ENCODE measurements at regions not wholly inside any gene's neighbourhood (a gene's known extent, or its start where the extent isn't known, plus 50 kb on each side); places are given as distances from the start of the nearest gene placed in this dataset.
"Not testable (repeated sequence)": the region's sequence is repeated elsewhere in the genome, so short reads cannot be mapped to it uniquely, and the experiment has no call there.

DNA sequence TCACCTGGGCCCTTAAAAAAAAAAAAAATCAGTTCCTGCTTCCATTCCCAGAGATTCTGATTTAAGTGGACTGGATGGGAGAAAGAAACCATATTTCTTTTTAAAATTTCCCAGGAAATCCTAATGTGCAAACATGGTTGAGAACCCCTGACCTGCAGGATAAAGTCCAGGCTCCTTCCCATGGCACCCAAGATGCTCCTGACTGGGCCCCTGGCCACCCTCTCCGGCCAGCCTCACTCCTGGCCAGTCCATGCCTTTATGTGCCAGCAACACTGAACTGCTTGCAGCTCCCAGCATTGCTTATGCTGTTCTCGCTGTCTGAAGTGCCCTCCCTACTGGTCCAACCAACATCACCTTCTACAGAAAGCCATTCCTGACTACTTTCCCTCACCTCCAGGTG, 93.9 kb downstream of the TEX35 start:
- no peak for DNase-seq (ENCODE audit: low read depth, low spot score)
- Histone ChIP-seq H3K27me3 (ENCODE audit: control insufficient read depth, insufficient read depth, low read length) (no peaks in the 10 kb centered on the region), H3K4me1 (ENCODE audit: control insufficient read depth, insufficient read depth, low read length) (no peaks in the 10 kb centered on the region; the same call in 1 of the 2 replicates), H3K4me3 (ENCODE audit: low read length) (no peak overlapping the region), H3K36me3 (ENCODE audit: control insufficient read depth, insufficient read depth, low read length) (no peaks in the 10 kb centered on the region), H3K9me3 (ENCODE audit: control insufficient read depth, insufficient read depth, low read length) (no peaks in the 10 kb centered on the region), H3K27ac (ENCODE audit: low read length) (no peak overlapping the region)
- no CpG with 5 or more reads among the region's 2 CpGs for WGBS (ENCODE audit: insufficient coverage, insufficient read length)

DNA sequence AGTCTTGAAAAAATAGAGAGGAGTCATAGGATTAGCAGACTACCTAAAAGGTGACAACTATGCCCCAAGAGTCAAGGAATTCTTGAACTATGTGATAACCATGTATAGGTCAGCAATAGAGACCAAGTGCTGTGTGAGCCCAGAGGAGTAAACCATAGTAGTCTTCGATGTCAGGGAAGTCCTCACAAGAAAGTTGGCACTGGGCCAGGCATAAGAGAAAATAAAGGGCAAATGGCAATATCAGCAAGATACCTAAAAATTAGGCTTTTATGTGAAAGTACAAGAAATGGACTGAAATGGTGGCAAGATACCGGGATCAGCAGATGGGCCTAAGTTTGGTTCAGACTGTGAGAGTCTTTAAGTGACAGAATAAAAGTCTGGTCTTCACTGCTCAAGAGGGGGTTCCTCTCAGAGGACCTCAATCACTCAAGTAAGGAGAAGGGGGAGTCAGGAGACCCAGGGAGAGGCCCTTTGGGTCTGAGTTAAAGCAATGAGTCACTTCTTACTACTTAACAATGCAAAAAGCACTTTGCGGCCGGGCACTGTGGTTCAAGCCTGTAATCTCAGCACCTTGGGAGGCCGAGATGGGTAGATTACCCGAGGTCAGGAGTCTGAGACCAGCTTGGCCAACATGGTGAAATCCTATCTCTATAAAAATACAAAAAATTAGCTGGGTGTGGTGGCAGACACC, 95.0 kb downstream of the TEX35 start:
- no peak for DNase-seq (ENCODE audit: low read depth, low spot score)
- WGBS (ENCODE audit: insufficient coverage, insufficient read length) = no CpG with 5 or more reads among the region's 6 CpGs

DNA sequence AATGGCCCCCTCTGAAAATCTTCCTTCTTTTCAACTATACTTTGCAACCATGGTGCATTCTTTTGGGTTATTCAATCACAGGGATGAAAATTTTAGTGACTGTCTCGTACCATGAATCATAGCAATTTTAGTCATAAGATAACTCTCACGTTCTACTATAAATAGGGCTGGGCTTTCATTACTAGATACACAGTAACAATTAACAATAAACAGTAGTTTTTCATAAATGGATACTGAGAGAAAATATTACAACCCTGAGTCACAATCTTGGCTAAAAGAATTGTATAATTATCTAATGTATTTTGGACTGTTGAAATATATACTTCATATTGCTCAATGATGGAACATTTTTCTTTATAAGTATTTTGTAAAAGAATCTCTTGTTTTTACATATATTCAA, 96.1 kb downstream of the TEX35 start:
- no peak for DNase-seq (ENCODE audit: low read depth, low spot score)
- no peak overlapping the region for H3K4me3 ChIP-seq (ENCODE audit: low read length)
- no peaks in the 10 kb centered on the region for H3K36me3 ChIP-seq (ENCODE audit: control insufficient read depth, insufficient read depth, low read length)
- WGBS (ENCODE audit: insufficient coverage, insufficient read length) = no CpG with 5 or more reads among the region's 2 CpGs
- H3K27me3 ChIP-seq (ENCODE audit: control insufficient read depth, insufficient read depth, low read length) = no peaks in the 10 kb centered on the region
- no peaks in the 10 kb centered on the region; the same call in 1 of the 2 replicates for H3K4me1 ChIP-seq (ENCODE audit: control insufficient read depth, insufficient read depth, low read length)
- H3K9me3 ChIP-seq (ENCODE audit: control insufficient read depth, insufficient read depth, low read length) = no peaks in the 10 kb centered on the region
- no peak overlapping the region for H3K27ac ChIP-seq (ENCODE audit: low read length)

More for the DNA sequence above, 95.0 kb downstream of the TEX35 start:
- Histone ChIP-seq H3K27ac (ENCODE audit: low read length) (no peak overlapping the region), H3K36me3 (ENCODE audit: control insufficient read depth, insufficient read depth, low read length) (no peaks in the 10 kb centered on the region), H3K4me1 (ENCODE audit: control insufficient read depth, insufficient read depth, low read length) (no peaks in the 10 kb centered on the region; the same call in 1 of the 2 replicates), H3K9me3 (ENCODE audit: control insufficient read depth, insufficient read depth, low read length) (no peaks in the 10 kb centered on the region), H3K4me3 (ENCODE audit: low read length) (no peak overlapping the region), H3K27me3 (ENCODE audit: control insufficient read depth, insufficient read depth, low read length) (no peaks in the 10 kb centered on the region)

DNA sequence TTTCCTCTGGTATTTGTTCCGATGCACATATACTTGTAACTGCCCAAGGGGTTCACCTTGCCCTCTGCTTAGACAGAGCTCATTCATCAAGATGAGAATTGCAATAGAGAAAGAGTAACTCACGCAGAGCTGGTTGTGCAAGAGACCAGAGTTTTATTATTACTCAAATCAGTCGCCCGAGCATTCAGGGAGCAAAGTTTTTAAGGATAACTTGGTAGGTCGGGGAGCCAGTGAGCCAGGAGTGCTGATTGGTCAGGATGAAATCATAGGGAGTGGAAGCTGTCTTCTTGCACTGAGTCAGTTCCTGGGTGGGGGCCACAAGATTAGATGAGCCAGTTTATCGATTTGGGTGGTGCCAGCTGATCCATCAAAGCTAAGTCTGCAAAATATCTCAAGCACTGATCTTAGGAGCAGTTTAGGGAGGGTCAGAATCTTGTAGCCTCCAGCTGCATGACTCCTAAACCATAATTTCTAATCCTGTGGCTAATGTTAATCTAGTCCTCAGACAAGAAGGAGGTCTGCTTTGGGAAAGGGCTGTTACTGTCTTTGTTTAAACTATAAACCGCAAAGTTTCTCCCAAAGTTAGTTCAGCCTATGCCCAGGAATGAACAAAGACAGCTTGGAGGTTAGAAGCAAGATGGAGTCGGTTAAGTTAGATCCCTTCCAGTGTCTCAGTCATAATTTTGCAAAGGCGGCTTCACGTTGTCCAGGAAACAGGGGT, 97.9 kb downstream of the TEX35 start:
- DNase-seq (ENCODE audit: low read depth, low spot score); H3K4me1 ChIP-seq (ENCODE audit: control insufficient read depth, insufficient read depth, low read length); H3K4me3 ChIP-seq (ENCODE audit: low read length); H3K36me3 ChIP-seq (ENCODE audit: control insufficient read depth, insufficient read depth, low read length); H3K27me3 ChIP-seq (ENCODE audit: control insufficient read depth, insufficient read depth, low read length); H3K9me3 ChIP-seq (ENCODE audit: control insufficient read depth, insufficient read depth, low read length); H3K27ac ChIP-seq (ENCODE audit: low read length): not testable (repeated sequence)
- WGBS (ENCODE audit: insufficient coverage, insufficient read length) = no CpG with 5 or more reads among the region's 10 CpGs

DNA sequence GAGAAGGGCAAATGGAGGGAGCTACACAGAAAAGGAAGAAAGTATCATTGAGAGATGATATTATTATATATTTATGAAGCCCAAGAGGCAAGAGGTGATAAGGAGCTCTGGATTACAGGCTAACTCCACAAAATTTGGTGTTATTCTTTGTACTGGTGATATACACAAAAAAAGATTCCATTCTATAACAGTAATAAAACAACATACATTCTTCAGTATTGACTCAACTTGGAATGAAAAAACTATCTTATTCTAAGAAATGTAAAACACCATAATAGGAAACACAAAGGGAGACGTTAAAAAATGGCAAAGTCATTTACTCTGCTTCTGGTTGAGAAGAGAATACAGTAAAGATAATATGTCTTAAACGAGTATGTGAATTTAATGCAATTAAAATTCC, 99.4 kb downstream of the TEX35 start:
- DNase-seq (ENCODE audit: low read depth, low spot score) = no peak
- no peak overlapping the region for H3K4me3 ChIP-seq (ENCODE audit: low read length)
- H3K27ac ChIP-seq (ENCODE audit: low read length) = no peak overlapping the region
- WGBS (ENCODE audit: insufficient coverage, insufficient read length) = no CpG with 5 or more reads among the region's 2 CpGs
- no peaks in the 10 kb centered on the region for H3K36me3 ChIP-seq (ENCODE audit: control insufficient read depth, insufficient read depth, low read length)
- no peaks in the 10 kb centered on the region for H3K9me3 ChIP-seq (ENCODE audit: control insufficient read depth, insufficient read depth, low read length)
- no peaks in the 10 kb centered on the region for H3K27me3 ChIP-seq (ENCODE audit: control insufficient read depth, insufficient read depth, low read length)
- H3K4me1 ChIP-seq (ENCODE audit: control insufficient read depth, insufficient read depth, low read length) = no peaks in the 10 kb centered on the region

DNA sequence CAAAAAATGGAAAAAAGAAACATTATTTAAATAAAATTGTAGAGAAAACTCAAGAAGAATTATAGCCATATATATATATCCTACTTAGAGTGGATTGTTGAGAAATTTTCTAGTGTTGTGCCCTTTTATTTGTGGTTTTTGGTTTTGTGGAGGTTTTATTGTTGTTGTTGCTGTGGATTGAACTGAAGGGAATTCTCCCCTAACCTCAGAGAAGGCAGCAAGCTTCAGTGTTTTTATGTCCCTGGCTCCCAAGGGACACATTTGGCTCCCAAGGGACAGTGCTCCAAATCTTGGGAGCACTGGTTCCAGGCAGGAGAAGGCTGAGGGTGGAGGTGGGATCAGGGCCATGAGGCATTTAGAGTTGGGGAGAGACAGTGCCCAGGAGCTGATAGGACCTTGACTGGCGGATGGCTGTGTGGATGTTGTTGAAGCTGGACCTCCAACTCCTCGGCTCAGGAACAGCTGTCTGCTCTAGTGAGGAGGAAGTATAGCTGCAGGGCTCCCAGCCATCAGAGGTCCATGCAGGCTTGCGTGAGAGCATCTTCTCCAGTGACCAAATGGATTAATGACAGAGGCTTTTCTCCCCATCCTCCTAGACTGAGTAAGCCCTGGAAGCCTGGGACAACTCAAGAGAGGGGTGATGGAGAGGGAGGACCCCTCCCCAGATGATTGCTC, 100.5 kb downstream of the TEX35 start:
- Histone ChIP-seq H3K27ac (ENCODE audit: low read length) (no peak overlapping the region), H3K9me3 (ENCODE audit: control insufficient read depth, insufficient read depth, low read length) (no peaks in the 10 kb centered on the region), H3K4me1 (ENCODE audit: control insufficient read depth, insufficient read depth, low read length) (no peaks in the 10 kb centered on the region), H3K27me3 (ENCODE audit: control insufficient read depth, insufficient read depth, low read length) (no peaks in the 10 kb centered on the region), H3K36me3 (ENCODE audit: control insufficient read depth, insufficient read depth, low read length) (no peaks in the 10 kb centered on the region), H3K4me3 (ENCODE audit: low read length) (no peak overlapping the region)
- no peak for DNase-seq (ENCODE audit: low read depth, low spot score)
- no CpG with 5 or more reads among the region's 3 CpGs for WGBS (ENCODE audit: insufficient coverage, insufficient read length)

DNA sequence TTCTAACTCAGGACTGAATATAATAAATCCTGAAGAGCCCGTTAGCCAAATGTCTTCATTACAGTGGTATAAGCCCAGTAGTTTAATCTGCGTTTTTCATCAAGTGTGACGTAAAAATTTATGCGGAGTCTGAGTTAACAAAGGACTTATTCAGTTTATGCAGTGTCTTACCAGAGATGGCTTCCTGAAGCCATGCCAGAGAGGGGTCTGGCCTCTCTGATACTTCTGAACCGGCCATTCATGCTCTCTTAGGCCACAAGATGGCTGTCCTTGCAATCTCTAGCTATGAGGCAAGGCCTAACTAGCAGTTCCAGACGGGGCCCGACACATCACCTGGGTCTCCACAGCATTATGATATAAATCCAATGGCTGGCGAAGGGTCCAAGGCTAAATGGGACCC, 101.4 kb downstream of the TEX35 start:
- DNase-seq (ENCODE audit: low read depth, low spot score) = no peak

DNA sequence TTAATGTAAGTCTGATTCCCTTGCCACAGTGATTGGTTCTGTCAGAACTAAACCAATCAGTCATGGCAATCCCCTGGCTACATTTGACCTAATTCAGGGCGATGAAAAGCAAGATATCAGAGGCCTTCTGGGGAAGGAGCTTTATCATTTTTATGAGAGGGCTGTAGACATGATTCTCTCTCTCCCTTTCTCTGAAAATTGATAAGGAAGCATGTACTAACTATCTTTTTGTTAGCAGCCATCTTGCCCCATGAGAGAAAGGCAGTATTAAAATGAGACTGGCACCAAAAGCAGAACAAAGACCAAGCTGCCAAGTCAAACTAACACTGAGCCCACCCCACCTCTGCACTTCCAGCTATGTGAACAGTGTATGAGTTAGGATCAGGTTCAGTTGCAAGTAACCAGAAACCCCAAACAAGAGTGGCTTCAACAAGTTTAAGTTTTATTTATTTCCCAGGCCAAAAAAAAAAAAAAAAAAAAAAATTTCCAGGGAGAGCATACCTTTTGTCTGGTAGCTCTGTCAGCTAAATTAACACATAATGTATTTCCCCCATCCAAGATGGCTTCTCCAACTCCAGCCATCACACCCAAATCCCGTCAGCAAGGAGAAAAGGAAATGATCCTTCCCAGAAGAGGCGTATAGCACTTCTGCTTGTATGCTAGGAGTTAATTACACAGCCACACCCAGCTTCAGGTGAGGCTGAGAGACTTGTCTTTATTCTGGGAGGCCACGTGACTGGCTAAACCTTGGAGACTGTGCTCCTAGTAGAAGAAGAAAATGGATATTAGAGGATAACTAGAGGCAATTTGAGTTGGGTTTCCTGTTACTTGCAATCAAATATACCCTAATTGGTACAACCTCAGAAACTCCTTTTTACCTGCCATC, 105.8 kb upstream of the RALGPS2 start:
- no peaks in the 10 kb centered on the region for H3K9me3 ChIP-seq (ENCODE audit: control insufficient read depth, insufficient read depth, low read length)
- WGBS (ENCODE audit: insufficient coverage, insufficient read length) = no CpG with 5 or more reads among the region's 4 CpGs
- H3K27ac ChIP-seq (ENCODE audit: low read length) = no peak overlapping the region
- no peak for DNase-seq (ENCODE audit: low read depth, low spot score)
- H3K4me3 ChIP-seq (ENCODE audit: low read length) = no peak overlapping the region
- H3K27me3 ChIP-seq (ENCODE audit: control insufficient read depth, insufficient read depth, low read length) = no peaks in the 10 kb centered on the region
- no peaks in the 10 kb centered on the region for H3K4me1 ChIP-seq (ENCODE audit: control insufficient read depth, insufficient read depth, low read length)
- H3K36me3 ChIP-seq (ENCODE audit: control insufficient read depth, insufficient read depth, low read length) = no peaks in the 10 kb centered on the region

More for the DNA sequence above, 101.4 kb downstream of the TEX35 start:
- WGBS (ENCODE audit: insufficient coverage, insufficient read length) = no CpG with 5 or more reads among the region's 8 CpGs
- Histone ChIP-seq H3K4me3 (ENCODE audit: low read length) (no peak overlapping the region), H3K9me3 (ENCODE audit: control insufficient read depth, insufficient read depth, low read length) (no peaks in the 10 kb centered on the region), H3K27ac (ENCODE audit: low read length) (no peak overlapping the region), H3K4me1 (ENCODE audit: control insufficient read depth, insufficient read depth, low read length) (no peaks in the 10 kb centered on the region), H3K27me3 (ENCODE audit: control insufficient read depth, insufficient read depth, low read length) (no peaks in the 10 kb centered on the region), H3K36me3 (ENCODE audit: control insufficient read depth, insufficient read depth, low read length) (no peaks in the 10 kb centered on the region)

DNA sequence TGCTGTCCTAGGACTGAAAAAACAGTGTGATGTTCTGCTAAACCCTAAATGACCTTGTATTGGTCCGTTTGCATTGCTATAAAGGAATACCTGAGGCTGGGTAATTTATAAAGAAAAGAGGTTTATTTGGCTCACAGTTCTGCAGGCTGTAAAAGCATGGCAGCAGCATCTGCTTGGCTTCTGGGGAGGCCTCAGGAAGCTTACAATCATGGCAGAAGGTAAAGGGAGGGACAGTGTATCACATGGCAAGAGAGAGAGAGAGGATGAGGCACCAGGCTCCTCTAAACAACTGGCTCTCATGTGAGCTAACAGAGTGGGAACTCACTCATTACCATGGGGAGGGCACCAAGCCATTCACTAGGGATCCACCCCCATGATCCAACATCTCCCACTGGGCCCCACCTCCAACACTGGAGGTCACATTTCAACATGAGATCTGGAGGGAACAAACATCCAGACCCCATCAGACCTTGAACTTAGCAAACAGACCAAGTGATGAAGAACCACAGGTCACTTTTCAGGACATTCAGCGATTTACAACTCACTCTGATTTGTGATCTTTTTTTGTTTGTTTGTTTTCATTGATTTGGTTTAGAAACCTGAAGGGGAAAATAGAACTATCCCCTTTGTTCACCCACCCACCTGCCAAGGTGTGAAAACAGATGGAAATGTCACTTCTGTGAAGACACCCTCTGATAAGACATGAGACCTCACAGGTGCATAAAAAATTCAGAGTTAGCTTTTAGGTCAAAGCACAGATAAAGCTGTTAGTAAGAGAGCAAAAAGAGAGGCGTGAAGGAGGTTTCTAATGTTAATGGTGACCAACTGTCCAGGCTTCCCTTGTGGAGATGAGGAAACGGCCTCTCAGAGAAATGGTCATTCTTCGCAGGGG, 104.2 kb upstream of the RALGPS2 start:
- Histone ChIP-seq H3K4me3 (ENCODE audit: low read length) (no peak overlapping the region), H3K9me3 (ENCODE audit: control insufficient read depth, insufficient read depth, low read length) (no peaks in the 10 kb centered on the region), H3K4me1 (ENCODE audit: control insufficient read depth, insufficient read depth, low read length) (no peaks in the 10 kb centered on the region), H3K27ac (ENCODE audit: low read length) (no peak overlapping the region), H3K27me3 (ENCODE audit: control insufficient read depth, insufficient read depth, low read length) (no peaks in the 10 kb centered on the region), H3K36me3 (ENCODE audit: control insufficient read depth, insufficient read depth, low read length) (no peaks in the 10 kb centered on the region)
- no CpG with 5 or more reads among the region's 5 CpGs for WGBS (ENCODE audit: insufficient coverage, insufficient read length)
- DNase-seq (ENCODE audit: low read depth, low spot score) = no peak
